Uterus (tissue), 3 donors: ENCODE measurements at regions not wholly inside any gene's neighbourhood (a gene's known extent, or its start where the extent isn't known, plus 50 kb on each side); places are given as distances from the start of the nearest gene placed in this dataset.
"Not testable (repeated sequence)": the region's sequence is repeated elsewhere in the genome, so short reads cannot be mapped to it uniquely, and the experiment has no call there.

Experiments
- DNase-seq, 2 donors: peaks; one replicate each; pipeline ENCODE4 v3.0.0-alpha.2; 2019 to 2020
- H3K27ac ChIP-seq, 2 donors: fragments of 200-600 bp; sonication (generic); 1 replicate in 1 of 2; 2 replicates in 1 of 2; pipeline ENCODE4 v1.5.1; 2016 to 2018
- H3K27me3 ChIP-seq, 2 donors: fragments of 200-600 bp; sonication (generic); one replicate each; pipeline ENCODE4 v1.5.1; 2018 to 2019; ENCODE audit warnings: control low read depth in 1 of 2
- H3K36me3 ChIP-seq, 2 donors: fragments of 200-600 bp; sonication (generic); one replicate each; pipeline ENCODE4 v1.5.1; 2019; ENCODE audit warnings: control low read depth in 1 of 2
- H3K4me1 ChIP-seq, 2 donors: fragments of 200-600 bp; sonication (generic); one replicate each; pipeline ENCODE4 v1.5.1; 2018 to 2019; ENCODE audit warnings: control low read depth in 1 of 2
- H3K4me3 ChIP-seq, 2 donors: fragments of 200-600 bp; sonication (generic); 1 replicate in 1 of 2; 2 replicates in 1 of 2; pipeline ENCODE4 v1.5.1; 2018 to 2019; ENCODE audit warnings: mild to moderate bottlenecking in 1 of 2
- H3K9me3 ChIP-seq, 2 donors: fragments of 200-600 bp; sonication (generic); one replicate each; pipeline ENCODE4 v1.5.1; 2019; ENCODE audit warnings: control low read depth in 1 of 2
- POLR2A ChIP-seq, 2 donors: fragments of 450-650 bp; IDR thresholded peaks; one replicate each; pipeline ENCODE4 v1.6.1; 2016; ENCODE audit warnings: antibody characterized with exemption in 2 of 2, mild to moderate bottlenecking in 1 of 2, moderate library complexity in 1 of 2
- intact Hi-C: fragments of 100-400 bp; cut with DNase I; formaldehyde crosslinking; loops from one replicate; pipeline ENCODE4 v1.15.1; 2023; ENCODE audit warnings: low total_unique reads
- TF ChIP-seq, protein P1 (sequence below), 4 experiments: fragments of 200-600 bp in 2 of 4; fragments of 450-650 bp in 2 of 4; sonication (generic) in 2 of 4; IDR thresholded peaks; one replicate each; pipeline ENCODE4 v1.5.1; 2016 to 2019; ENCODE audit warnings: antibody characterized with exemption in 4 of 4, mild to moderate bottlenecking in 2 of 4, moderate library complexity in 1 of 4
- donor health status: DM: yes; HTN: yes; CAD: no.

DNA sequence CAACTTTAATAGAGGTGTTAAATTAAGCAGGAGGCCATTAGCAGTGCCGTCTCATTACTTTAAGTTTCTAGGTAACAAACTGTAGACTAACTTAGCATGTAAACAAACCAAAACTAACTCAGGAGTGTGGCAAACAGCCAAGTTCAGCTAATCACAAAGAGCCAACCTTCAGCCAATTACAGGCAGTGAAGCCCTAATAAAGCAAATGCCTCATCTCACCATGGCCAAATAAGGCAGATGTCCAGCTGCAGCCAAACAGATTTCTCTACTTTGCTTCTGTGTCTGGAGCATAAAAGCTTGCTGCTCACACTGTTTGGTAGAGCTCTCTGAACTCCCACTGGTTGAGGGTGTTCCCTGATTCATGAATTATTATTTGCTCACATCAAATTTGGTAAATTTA is 835.4 kb upstream of the GBE1 start:
- Histone ChIP-seq H3K36me3 (no peaks in the 10 kb centered on the region), H3K4me3 (no peak overlapping the region), H3K4me1 (no peaks in the 10 kb centered on the region), H3K27ac (no peak overlapping the region), H3K27me3 (no peaks in the 10 kb centered on the region), H3K9me3 (no peaks in the 10 kb centered on the region)
- no peak for DNase-seq
- TF ChIP-seq, protein P1, sequence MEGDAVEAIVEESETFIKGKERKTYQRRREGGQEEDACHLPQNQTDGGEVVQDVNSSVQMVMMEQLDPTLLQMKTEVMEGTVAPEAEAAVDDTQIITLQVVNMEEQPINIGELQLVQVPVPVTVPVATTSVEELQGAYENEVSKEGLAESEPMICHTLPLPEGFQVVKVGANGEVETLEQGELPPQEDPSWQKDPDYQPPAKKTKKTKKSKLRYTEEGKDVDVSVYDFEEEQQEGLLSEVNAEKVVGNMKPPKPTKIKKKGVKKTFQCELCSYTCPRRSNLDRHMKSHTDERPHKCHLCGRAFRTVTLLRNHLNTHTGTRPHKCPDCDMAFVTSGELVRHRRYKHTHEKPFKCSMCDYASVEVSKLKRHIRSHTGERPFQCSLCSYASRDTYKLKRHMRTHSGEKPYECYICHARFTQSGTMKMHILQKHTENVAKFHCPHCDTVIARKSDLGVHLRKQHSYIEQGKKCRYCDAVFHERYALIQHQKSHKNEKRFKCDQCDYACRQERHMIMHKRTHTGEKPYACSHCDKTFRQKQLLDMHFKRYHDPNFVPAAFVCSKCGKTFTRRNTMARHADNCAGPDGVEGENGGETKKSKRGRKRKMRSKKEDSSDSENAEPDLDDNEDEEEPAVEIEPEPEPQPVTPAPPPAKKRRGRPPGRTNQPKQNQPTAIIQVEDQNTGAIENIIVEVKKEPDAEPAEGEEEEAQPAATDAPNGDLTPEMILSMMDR (IDR thresholded peaks at IDR 0.05), result no peak
- TF ChIP-seq POLR2A (IDR thresholded peaks at IDR 0.05), result no peak
- intact Hi-C loops, result no loop called here

DNA sequence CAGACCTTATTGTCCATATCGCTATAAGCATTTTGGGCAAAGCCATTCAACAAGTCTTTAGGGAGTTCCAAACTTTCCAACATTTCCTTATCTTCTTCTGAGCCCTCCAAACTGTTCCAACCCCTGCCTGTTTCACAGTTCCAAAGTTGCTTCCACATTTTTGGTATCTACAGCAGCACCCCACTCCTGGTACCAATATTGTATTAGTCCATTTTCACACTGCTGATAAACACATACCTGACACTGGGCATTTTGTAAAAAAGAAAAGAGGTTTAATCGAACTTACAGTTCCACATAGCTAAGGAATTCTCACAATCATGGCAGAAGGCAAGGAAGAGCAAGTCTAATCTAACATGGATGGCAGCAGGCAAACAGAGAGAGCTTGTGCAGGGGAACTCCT is 834.1 kb upstream of the GBE1 start:
- Histone ChIP-seq H3K4me1 (no peaks in the 10 kb centered on the region), H3K9me3 (no peaks in the 10 kb centered on the region), H3K27ac (no peak overlapping the region), H3K27me3 (no peaks in the 10 kb centered on the region), H3K36me3 (no peaks in the 10 kb centered on the region), H3K4me3 (no peak overlapping the region)
- intact Hi-C loops, result no loop called here
- no peak for TF ChIP-seq POLR2A (IDR thresholded peaks at IDR 0.05)
- TF ChIP-seq, protein P1 (IDR thresholded peaks at IDR 0.05), result no peak
- DNase-seq, result no peak

DNA sequence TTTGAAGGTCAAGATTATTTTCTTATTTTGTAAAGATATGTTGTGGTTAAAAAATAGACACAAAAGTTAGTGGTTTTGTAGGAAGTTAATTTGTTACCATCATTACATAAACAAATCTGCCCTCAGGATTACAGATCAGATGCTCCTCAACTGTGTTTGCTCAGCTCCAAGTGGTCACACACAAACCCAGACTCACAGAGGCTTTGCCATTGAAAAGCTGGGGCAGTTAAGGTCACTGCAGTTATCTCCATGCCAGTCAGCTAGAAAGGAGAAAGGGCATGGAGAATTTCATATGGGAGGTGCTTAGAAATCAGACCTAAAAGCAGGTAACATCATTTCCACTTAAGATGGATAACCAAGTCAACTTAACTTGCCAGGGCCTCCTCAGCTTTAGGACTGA is 825.7 kb upstream of the GBE1 start:
- no peaks in the 10 kb centered on the region for H3K4me1 ChIP-seq
- DNase-seq, result no peak
- no peak for TF ChIP-seq POLR2A (IDR thresholded peaks at IDR 0.05)
- TF ChIP-seq, protein P1 (IDR thresholded peaks at IDR 0.05), result no peak
- H3K27me3 ChIP-seq, result no peaks in the 10 kb centered on the region
- H3K4me3 ChIP-seq, result no peak overlapping the region
- no peak overlapping the region for H3K27ac ChIP-seq
- intact Hi-C loops, result no loop called here
- no peaks in the 10 kb centered on the region for H3K36me3 ChIP-seq
- no peaks in the 10 kb centered on the region for H3K9me3 ChIP-seq

DNA sequence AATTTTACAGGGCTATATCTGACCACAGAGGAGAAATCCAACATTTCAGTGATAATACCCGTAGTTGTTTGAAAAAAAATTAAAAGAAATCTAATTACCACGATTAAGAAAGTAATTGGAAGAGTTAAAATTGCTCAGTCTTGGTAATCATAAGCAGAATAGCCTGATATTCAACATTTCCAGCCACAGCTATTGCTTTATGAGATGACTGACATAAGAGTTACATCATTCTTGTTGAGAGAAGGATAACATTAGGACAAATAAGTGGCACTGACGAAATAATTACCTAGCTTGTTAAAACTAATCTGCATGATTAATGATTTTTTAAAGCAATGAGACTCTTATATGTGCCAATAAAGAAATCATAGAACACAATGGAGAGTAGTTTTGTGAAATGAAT is 825.0 kb upstream of the GBE1 start:
- H3K27ac ChIP-seq, result no peak overlapping the region
- no peaks in the 10 kb centered on the region for H3K4me1 ChIP-seq
- no peak for DNase-seq
- no peak overlapping the region for H3K4me3 ChIP-seq
- H3K36me3 ChIP-seq, result no peaks in the 10 kb centered on the region
- intact Hi-C loops, result no loop called here
- TF ChIP-seq, protein P1 (IDR thresholded peaks at IDR 0.05), result no peak
- TF ChIP-seq POLR2A (IDR thresholded peaks at IDR 0.05), result no peak
- no peaks in the 10 kb centered on the region for H3K9me3 ChIP-seq
- H3K27me3 ChIP-seq, result no peaks in the 10 kb centered on the region

DNA sequence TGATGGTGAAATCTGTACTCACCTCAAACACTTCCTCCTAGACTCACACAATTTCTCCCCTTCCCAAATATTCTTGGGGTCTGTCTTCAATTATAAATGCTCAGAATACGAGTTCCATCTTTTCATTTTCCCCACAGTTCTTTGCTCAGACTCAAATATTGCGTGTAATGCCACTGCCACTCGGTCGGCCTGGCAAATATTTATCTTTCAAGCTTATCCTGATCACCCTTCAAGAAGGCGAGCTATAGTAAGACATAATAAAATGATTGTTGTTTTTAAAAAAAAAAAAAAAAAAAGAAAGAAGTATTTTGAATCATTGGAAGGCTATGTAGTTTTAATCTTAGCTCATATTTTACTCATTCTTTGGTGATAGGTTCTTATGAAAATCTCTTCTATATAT is 824.6 kb upstream of the GBE1 start:
- H3K27me3 ChIP-seq, H3K4me3 ChIP-seq, DNase-seq, H3K27ac ChIP-seq, intact Hi-C loops, H3K9me3 ChIP-seq, H3K4me1 ChIP-seq, H3K36me3 ChIP-seq: not testable (repeated sequence)

DNA sequence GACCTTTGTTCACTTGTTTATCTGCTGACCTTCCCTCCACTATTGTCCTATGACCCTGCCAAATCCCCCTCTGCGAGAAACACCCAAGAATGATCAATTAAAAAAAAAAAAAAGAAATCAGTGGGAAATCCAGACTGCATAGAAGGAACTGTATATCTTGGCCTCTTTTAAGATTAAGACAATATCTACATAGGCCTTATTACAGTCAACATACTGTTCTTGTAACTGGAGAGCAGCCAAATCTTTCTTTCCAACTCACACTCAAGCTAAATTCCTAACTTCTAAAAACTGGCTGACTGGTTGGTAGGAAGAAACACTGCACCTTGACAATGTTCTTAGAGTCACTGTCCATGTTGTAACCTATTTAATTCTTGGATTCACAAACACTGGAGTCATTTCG is 824.1 kb upstream of the GBE1 start:
- H3K4me1 ChIP-seq, intact Hi-C loops, H3K9me3 ChIP-seq, H3K4me3 ChIP-seq, H3K27me3 ChIP-seq, H3K27ac ChIP-seq, H3K36me3 ChIP-seq, DNase-seq: not testable (repeated sequence)

DNA sequence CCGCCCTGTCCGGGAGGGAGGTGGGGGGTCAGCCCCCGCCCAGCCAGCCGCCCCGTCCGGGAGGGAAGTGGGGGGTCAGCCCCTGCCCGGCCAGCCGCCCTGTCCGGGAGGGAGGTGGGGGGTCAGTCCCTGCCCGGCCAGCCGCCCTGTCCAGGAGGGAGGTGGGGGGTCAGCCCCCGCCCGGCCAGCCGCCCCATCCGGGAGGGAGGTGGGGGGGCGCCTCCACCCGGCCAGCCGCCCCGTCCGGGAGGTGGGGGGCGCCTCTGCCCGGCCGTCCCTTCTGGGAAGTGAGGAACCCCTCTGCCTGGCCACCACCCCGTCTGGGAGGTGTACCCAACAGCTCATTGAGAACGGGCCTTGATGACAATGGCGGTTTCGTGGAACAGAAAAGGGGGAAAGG is 823.4 kb upstream of the GBE1 start:
- H3K27me3 ChIP-seq, H3K4me1 ChIP-seq, H3K4me3 ChIP-seq, DNase-seq, H3K36me3 ChIP-seq, intact Hi-C loops, H3K9me3 ChIP-seq, H3K27ac ChIP-seq: not testable (repeated sequence)

DNA sequence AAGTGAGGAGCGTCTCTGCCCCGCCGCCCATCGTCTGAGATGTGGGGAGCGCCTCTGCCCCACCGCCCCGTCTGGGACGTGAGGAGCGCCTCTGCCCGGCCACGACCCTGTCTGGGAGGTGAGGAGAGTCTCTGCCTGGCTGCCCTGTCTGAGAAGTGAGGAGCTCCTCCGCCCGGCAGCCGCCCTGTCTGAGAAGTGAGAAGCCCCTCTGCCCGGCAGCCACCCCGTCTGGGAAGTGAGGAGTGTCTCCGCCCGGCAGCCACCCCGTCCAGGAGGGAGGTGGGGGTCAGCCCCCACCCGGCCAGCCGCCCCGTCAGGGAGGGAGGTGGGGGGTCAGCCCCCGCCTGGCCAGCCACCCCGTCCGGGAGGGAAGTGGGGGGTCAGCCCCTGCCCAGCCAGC is 823.0 kb upstream of the GBE1 start:
- H3K9me3 ChIP-seq, H3K27me3 ChIP-seq, DNase-seq, H3K36me3 ChIP-seq, H3K4me1 ChIP-seq, H3K27ac ChIP-seq, intact Hi-C loops, H3K4me3 ChIP-seq: not testable (repeated sequence)
